Cardiac fibroblast (primary cell): ENCODE measurements at regions not wholly inside any gene's neighbourhood (a gene's known extent, or its start where the extent isn't known, plus 50 kb on each side); places are given as distances from the start of the nearest gene placed in this dataset.

Experiments
- DNase-seq, 2 donors: peaks; one replicate each; pipeline versions ENCODE4 v3.0.0 to v3.0.0-alpha.2; 2010; ENCODE audit warnings: low read depth in 2 of 2
- H3K4me3 ChIP-seq, 2 donors: replicated peaks in 1 of 2; 1 replicate in 1 of 2; 2 replicates in 1 of 2; pipeline ENCODE4 v1.5.1; 2011; ENCODE audit warnings: low read depth in 2 of 2, low read length in 2 of 2, mild to moderate bottlenecking in 2 of 2, moderate library complexity in 1 of 2
- CTCF ChIP-seq: IDR thresholded peaks from one replicate; pipeline ENCODE4 v1.5.1; 2011; ENCODE audit warnings: low read depth, mild to moderate bottlenecking, low read length, inconsistent platforms

- peak in 1 of 2 donors; percentile 37 for DNase-seq
- no peak for TF ChIP-seq CTCF
- H3K4me3 ChIP-seq, result no peak overlapping the region
Measured at GRCh38 chr6:15901141-15902115, 227.5 kb upstream of the MYLIP start.

GRCh38 chr6:15898693-15899092 lies 230.2 kb upstream of the MYLIP start:
- TF ChIP-seq CTCF, result no peak
- H3K4me3 ChIP-seq, result no peak overlapping the region
- DNase-seq, result no peak

GRCh38 chr6:15897063-15897876 lies 231.6 kb upstream of the MYLIP start:
- peak in 1 of 2 donors; percentile 92 for DNase-seq
- no peak overlapping the region for H3K4me3 ChIP-seq
- no peak for TF ChIP-seq CTCF

GRCh38 chr6:15894973-15895725 lies 232.3 kb upstream of the DTNBP1 start:
- no peak overlapping the region for H3K4me3 ChIP-seq
- TF ChIP-seq CTCF, result no peak
- no peak for DNase-seq

- DNase-seq, result peak in 1 of 2 donors; percentile 57
- no peak overlapping the region for H3K4me3 ChIP-seq
- TF ChIP-seq CTCF, result peak; percentile 37
Measured at GRCh38 chr6:15893556-15894253, 230.9 kb upstream of the DTNBP1 start.

- TF ChIP-seq CTCF, result no peak
- H3K4me3 ChIP-seq, result no peak overlapping the region
- peak in 1 of 2 donors; percentile 87 for DNase-seq
Measured at GRCh38 chr6:15892369-15892768, 229.5 kb upstream of the DTNBP1 start.
